ENCODE measurements at regions not wholly inside any gene's neighbourhood (a gene's known extent, or its start where the extent isn't known, plus 50 kb on each side); places are given as distances from the start of the nearest gene placed in this dataset.
A peak's percentile ranks its signal among the peaks of the same experiment; 100 is the strongest.

GRCh38 chr5:56549096-56549886 is 266.1 kb upstream of the MAP3K1 start:
- H3K27me3 ChIP-seq (replicated peaks; ENCODE audit: insufficient read depth): peaks cover 12% of the 10 kb centered on the region
- no peak overlapping the region for H3K4me3 ChIP-seq
- no peak overlapping the region for H2AFZ ChIP-seq
- in situ Hi-C loops (cut with MboI): no loop called here
- TF ChIP-seq EZH2 (IDR thresholded peaks at IDR 0.05; ENCODE audit: insufficient read depth, poor library complexity, severe bottlenecking) (no peak), EZH2phosphoT487 (IDR thresholded peaks at IDR 0.05; ENCODE audit: insufficient read depth, low read depth) (no peak)
- H3K4me2 ChIP-seq (ENCODE audit: unreplicated experiment): no peak overlapping the region
- no peak for DNase-seq
- no peak overlapping the region for H3K9ac ChIP-seq
- H3K4me1 ChIP-seq (ENCODE audit: insufficient read depth): peaks cover 10% of the 10 kb centered on the region; the same call in 1 of the 2 replicates
- no peaks in the 10 kb centered on the region for H4K20me1 ChIP-seq (ENCODE audit: insufficient read depth)
- H3K27ac ChIP-seq: no peak overlapping the region
- no peaks in the 10 kb centered on the region for H3K36me3 ChIP-seq (ENCODE audit: low read depth)
- H3K9me3 ChIP-seq (ENCODE audit: low read depth): no peaks in the 10 kb centered on the region
- H3F3A ChIP-seq (ENCODE audit: insufficient read depth): no peaks in the 10 kb centered on the region
- H3K9me2 ChIP-seq (ENCODE audit: insufficient read depth): no peaks in the 10 kb centered on the region
- WGBS, 2 experiments (ENCODE audit: low coverage in 1 of 2, low lambda C conversion rate in 2 of 2, missing lambda C conversion rate in 2 of 2): 74 to 75% methylated on average over 3 of the region's 3 CpGs
- H3K79me2 ChIP-seq (ENCODE audit: insufficient read depth): no peaks in the 10 kb centered on the region

- no peak for DNase-seq
- H3F3A ChIP-seq (ENCODE audit: insufficient read depth): no peaks in the 10 kb centered on the region
These were observed 270.3 kb upstream of the MAP3K1 start for GRCh38 chr5:56545016-56545415.

GRCh38 chr5:56543441-56544388 is 271.6 kb upstream of the MAP3K1 start:
- Histone ChIP-seq H2AFZ (no peak overlapping the region), H3K4me2 (ENCODE audit: unreplicated experiment) (no peak overlapping the region), H3K9me3 (ENCODE audit: low read depth) (no peaks in the 10 kb centered on the region), H3K27ac (no peak overlapping the region), H3F3A (ENCODE audit: insufficient read depth) (no peaks in the 10 kb centered on the region), H3K4me3 (no peak overlapping the region), H3K79me2 (ENCODE audit: insufficient read depth) (no peaks in the 10 kb centered on the region), H3K9me2 (ENCODE audit: insufficient read depth) (no peaks in the 10 kb centered on the region), H3K27me3 (replicated peaks; ENCODE audit: insufficient read depth) (peaks cover 4% of the 10 kb centered on the region; the same call in 1 of the 2 replicates), H4K20me1 (ENCODE audit: insufficient read depth) (no peaks in the 10 kb centered on the region), H3K4me1 (ENCODE audit: insufficient read depth) (no peaks in the 10 kb centered on the region), H3K36me3 (ENCODE audit: low read depth) (no peaks in the 10 kb centered on the region), H3K9ac (no peak overlapping the region)
- TF ChIP-seq EZH2 (IDR thresholded peaks at IDR 0.05; ENCODE audit: insufficient read depth, poor library complexity, severe bottlenecking) (no peak), EZH2phosphoT487 (IDR thresholded peaks at IDR 0.05; ENCODE audit: insufficient read depth, low read depth) (no peak)
- peak; percentile 28 for DNase-seq
- 72 to 76% methylated on average over 6 of the region's 6 CpGs for WGBS, 2 experiments (ENCODE audit: low coverage in 1 of 2, low lambda C conversion rate in 2 of 2, missing lambda C conversion rate in 2 of 2)
- in situ Hi-C loops (cut with MboI): no loop called here

More at GRCh38 chr5:56545016-56545415, 270.3 kb upstream of the MAP3K1 start:
- Histone ChIP-seq H3K9ac (no peak overlapping the region), H3K4me2 (ENCODE audit: unreplicated experiment) (no peak overlapping the region), H2AFZ (no peak overlapping the region), H3K9me3 (ENCODE audit: low read depth) (no peaks in the 10 kb centered on the region), H3K27ac (no peak overlapping the region), H3K4me1 (ENCODE audit: insufficient read depth) (no peaks in the 10 kb centered on the region), H3K9me2 (ENCODE audit: insufficient read depth) (no peaks in the 10 kb centered on the region), H3K79me2 (ENCODE audit: insufficient read depth) (no peaks in the 10 kb centered on the region), H3K36me3 (ENCODE audit: low read depth) (no peaks in the 10 kb centered on the region), H4K20me1 (ENCODE audit: insufficient read depth) (no peaks in the 10 kb centered on the region), H3K27me3 (replicated peaks; ENCODE audit: insufficient read depth) (peaks cover 8% of the 10 kb centered on the region; the same call in 1 of the 2 replicates), H3K4me3 (no peak overlapping the region)
- TF ChIP-seq EZH2phosphoT487 (IDR thresholded peaks at IDR 0.05; ENCODE audit: insufficient read depth, low read depth): no peak
- TF ChIP-seq EZH2 (IDR thresholded peaks at IDR 0.05; ENCODE audit: insufficient read depth, poor library complexity, severe bottlenecking): no peak
- WGBS, 2 experiments (ENCODE audit: low coverage in 1 of 2, low lambda C conversion rate in 2 of 2, missing lambda C conversion rate in 2 of 2): 69 to 73% methylated on average over 7 of the region's 7 CpGs
- in situ Hi-C loops (cut with MboI): no loop called here

- no peaks in the 10 kb centered on the region for H3K9me2 ChIP-seq (ENCODE audit: insufficient read depth)
- peaks cover 4% of the 10 kb centered on the region; the same call in 1 of the 2 replicates for H3K27me3 ChIP-seq (replicated peaks; ENCODE audit: insufficient read depth)
- no peaks in the 10 kb centered on the region for H3K36me3 ChIP-seq (ENCODE audit: low read depth)
- H3K79me2 ChIP-seq (ENCODE audit: insufficient read depth): no peaks in the 10 kb centered on the region
- H4K20me1 ChIP-seq (ENCODE audit: insufficient read depth): no peaks in the 10 kb centered on the region
- no peaks in the 10 kb centered on the region for H3F3A ChIP-seq (ENCODE audit: insufficient read depth)
- TF ChIP-seq EZH2 (IDR thresholded peaks at IDR 0.05; ENCODE audit: insufficient read depth, poor library complexity, severe bottlenecking) (no peak), EZH2phosphoT487 (IDR thresholded peaks at IDR 0.05; ENCODE audit: insufficient read depth, low read depth) (no peak)
- in situ Hi-C loops (cut with MboI): no loop called here
- no peak overlapping the region for H3K4me2 ChIP-seq (ENCODE audit: unreplicated experiment)
- H2AFZ ChIP-seq: no peak overlapping the region
- DNase-seq: no peak
- 43 to 58% methylated on average over 4 of the region's 4 CpGs for WGBS, 2 experiments (ENCODE audit: low coverage in 1 of 2, low lambda C conversion rate in 2 of 2, missing lambda C conversion rate in 2 of 2)
- H3K9ac ChIP-seq: no peak overlapping the region
- H3K27ac ChIP-seq: no peak overlapping the region
- no peaks in the 10 kb centered on the region for H3K4me1 ChIP-seq (ENCODE audit: insufficient read depth)
- H3K9me3 ChIP-seq (ENCODE audit: low read depth): no peaks in the 10 kb centered on the region
- no peak overlapping the region for H3K4me3 ChIP-seq
These were observed 275.1 kb upstream of the MAP3K1 start for GRCh38 chr5:56540266-56540665.

All from GM23248 (cell line).